BLaER1 treated with 17β-estradiol and CSF1 and Interleukin-3, amounts not matched to agents 10 nM and 100 nM (cell line): ENCODE measurements at regions not wholly inside any gene's neighbourhood (a gene's known extent, or its start where the extent isn't known, plus 50 kb on each side); places are given as distances from the start of the nearest gene placed in this dataset.

Experiments
- H3K27ac ChIP-seq, 11 experiments: shearing (Covaris generic); formaldehyde crosslinking; 2 replicates each; pipeline ENCODE4 v1.8.1; 2022
- H3K27me3 ChIP-seq, 11 experiments: shearing (Covaris generic); formaldehyde crosslinking; 2 replicates each; pipeline ENCODE4 v1.8.1; 2022
- H3K36me3 ChIP-seq, 11 experiments: shearing (Covaris generic); formaldehyde crosslinking; 2 replicates each; pipeline ENCODE4 v1.8.1; 2022
- H3K4me1 ChIP-seq, 10 experiments: shearing (Covaris generic); formaldehyde crosslinking; 2 replicates each; pipeline ENCODE4 v1.8.1; 2022
- H3K4me2 ChIP-seq, 11 experiments: shearing (Covaris generic); formaldehyde crosslinking; 2 replicates each; pipeline ENCODE4 v1.8.1; 2022
- H3K4me3 ChIP-seq, 10 experiments: shearing (Covaris generic); formaldehyde crosslinking; 2 replicates each; pipeline ENCODE4 v1.8.1; 2022
- H3K9ac ChIP-seq, 11 experiments: shearing (Covaris generic); formaldehyde crosslinking; 2 replicates each; pipeline ENCODE4 v1.8.1; 2022
- H3K9me3 ChIP-seq, 11 experiments: shearing (Covaris generic); formaldehyde crosslinking; replicated peaks in 1 of 11; 2 replicates each; pipeline ENCODE4 v1.8.1; 2022
- H4K20me1 ChIP-seq, 11 experiments: shearing (Covaris generic); formaldehyde crosslinking; 2 replicates each; pipeline ENCODE4 v1.8.1; 2022
- Cebpa-rat ChIP-seq, 11 experiments: shearing (Covaris generic); IDR thresholded peaks; 2 replicates each; pipeline ENCODE4 v1.8.1; 2022

DNA sequence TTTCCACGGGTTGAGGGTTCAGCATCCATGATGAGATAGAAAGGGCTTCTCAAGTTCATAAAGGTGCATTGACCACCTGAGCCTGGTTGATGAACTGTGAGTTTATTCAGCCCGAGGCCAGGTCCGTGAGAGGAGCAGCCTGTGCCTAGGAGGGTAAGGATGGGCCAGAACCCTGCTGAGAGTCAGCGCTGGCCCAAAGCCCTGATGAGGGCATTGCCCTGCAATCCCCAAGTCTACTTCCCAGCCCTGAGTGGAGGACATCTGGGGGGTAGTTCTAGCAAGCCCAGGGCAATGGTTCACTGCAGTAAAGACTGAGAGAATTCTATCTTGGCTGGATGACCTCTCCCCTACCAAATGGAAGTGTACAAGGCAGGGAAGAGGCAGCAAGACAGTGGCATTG lies 123.3 kb upstream of the NXT1 start:
- Histone ChIP-seq H3K4me2 (peak overlapping the region in 8 of 11 experiments; percentile 49 to 85 (median 77); a peak in 16 of 22 replicates), H3K4me1 (peaks cover 13 to 98% (median 85%) of the 10 kb centered on the region in 10 experiments), H4K20me1 (no peaks in the 10 kb centered on the region), H3K9ac (peak overlapping the region in 5 of 11 experiments; percentile 5 to 85 (median 82); a peak in 5 of 22 replicates), H3K9me3 (peaks cover 19 to 48% (median 33%) of the 10 kb centered on the region in 11 experiments), H3K36me3 (peaks cover 0 to 25% (median 0%) of the 10 kb centered on the region in 11 experiments; a peak in 5 of 22 replicates), H3K27ac (peak overlapping the region in 9 of 11 experiments; percentile 82 to 98 (median 92); a peak in 18 of 22 replicates), H3K27me3 (no peaks in the 10 kb centered on the region), H3K4me3 (no peak overlapping the region)
- TF ChIP-seq Cebpa-rat (IDR thresholded peaks at IDR 0.05): no peak

DNA sequence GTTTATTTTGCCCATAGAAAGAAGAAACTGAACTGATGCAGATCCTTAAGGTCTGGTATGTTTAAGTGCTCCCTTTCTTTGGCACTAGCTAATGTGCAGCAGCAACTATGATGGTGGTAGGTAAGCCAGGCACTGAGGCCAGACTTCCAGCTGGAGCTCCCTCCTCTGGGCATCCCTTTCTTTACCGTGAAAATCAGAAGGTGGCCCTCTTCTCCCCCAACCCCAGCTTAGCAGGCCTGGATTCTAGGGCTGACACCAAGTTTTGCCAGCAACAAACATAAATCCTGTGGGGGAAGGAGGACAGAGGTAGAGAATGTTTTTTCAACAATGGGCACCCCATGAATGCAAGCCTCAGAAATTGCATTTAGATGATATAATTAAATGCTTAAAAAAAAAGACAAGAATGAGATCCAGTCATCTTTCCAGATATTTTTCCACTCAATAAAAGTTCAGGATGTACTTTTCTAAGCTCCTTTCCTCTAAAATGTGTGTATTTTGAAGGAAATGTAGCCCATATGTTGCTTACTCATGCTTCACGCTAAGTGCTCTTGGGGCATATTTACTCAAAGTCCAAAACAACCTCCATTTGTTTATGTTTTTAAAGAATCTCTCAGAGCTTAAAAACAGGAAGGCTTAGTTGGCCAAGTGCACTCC lies 123.9 kb upstream of the NXT1 start:
- peak overlapping the region in 9 of 11 experiments; percentile 49 to 85 (median 74); a peak in 17 of 22 replicates for H3K4me2 ChIP-seq
- TF ChIP-seq Cebpa-rat (IDR thresholded peaks at IDR 0.05): no peak
- H4K20me1 ChIP-seq: no peaks in the 10 kb centered on the region
- H3K4me3 ChIP-seq: no peak overlapping the region
- H3K27me3 ChIP-seq: no peaks in the 10 kb centered on the region
- H3K27ac ChIP-seq: peak overlapping the region in 10 of 11 experiments; percentile 72 to 98 (median 91); a peak in 20 of 22 replicates
- peaks cover 0 to 23% (median 0%) of the 10 kb centered on the region in 11 experiments; a peak in 6 of 22 replicates for H3K36me3 ChIP-seq
- peak overlapping the region in 8 of 11 experiments; percentile 67 to 85 (median 78); a peak in 12 of 22 replicates for H3K9ac ChIP-seq
- H3K4me1 ChIP-seq: peaks cover 13 to 95% (median 83%) of the 10 kb centered on the region in 10 experiments
- H3K9me3 ChIP-seq: peaks cover 19 to 48% (median 31%) of the 10 kb centered on the region in 11 experiments

DNA sequence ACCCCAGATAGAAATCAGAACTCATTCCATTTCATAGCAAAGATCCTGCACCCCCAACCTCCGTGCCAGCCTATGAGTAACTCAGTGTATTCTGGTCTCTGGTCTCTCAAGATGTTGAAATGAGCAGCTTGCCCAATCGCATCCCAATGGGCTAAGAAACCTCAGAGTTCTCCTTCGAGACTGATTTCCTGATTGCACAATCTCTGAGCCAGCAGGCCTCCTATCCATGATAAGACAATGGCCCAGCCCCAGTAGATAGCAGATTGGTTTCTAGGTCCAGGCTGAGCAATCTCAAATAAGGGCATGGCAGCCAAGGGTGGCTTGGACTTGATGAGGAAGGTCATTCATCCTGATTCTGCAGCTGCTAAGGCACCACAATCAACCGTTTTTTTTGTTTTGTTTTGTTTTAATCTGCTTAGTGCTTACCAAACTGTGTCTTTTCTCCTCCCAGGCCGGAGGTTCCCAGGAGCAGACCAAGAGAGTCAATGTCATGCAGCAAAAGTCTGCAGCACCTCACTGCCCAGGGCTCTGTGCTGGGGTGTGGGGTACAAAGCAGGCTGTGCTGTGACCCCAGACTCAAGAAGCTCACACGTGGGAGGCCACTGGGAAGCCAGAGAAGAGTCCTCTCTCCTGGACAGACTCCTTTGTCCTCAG lies 125.1 kb upstream of the NXT1 start:
- Histone ChIP-seq H3K27ac (peak overlapping the region; percentile 67 to 98 (median 90); a peak in 21 of 22 replicates), H3K27me3 (no peaks in the 10 kb centered on the region), H3K4me1 (peaks cover 5 to 83% (median 71%) of the 10 kb centered on the region in 10 experiments; a peak in 18 of 20 replicates), H3K4me3 (peak overlapping the region in 3 of 10 experiments; percentile 16 to 41 (median 21); a peak in 4 of 20 replicates), H4K20me1 (no peaks in the 10 kb centered on the region), H3K4me2 (peak overlapping the region; percentile 18 to 85 (median 73); a peak in 21 of 22 replicates), H3K9me3 (peaks cover 26 to 51% (median 38%) of the 10 kb centered on the region in 11 experiments), H3K36me3 (peaks cover 0 to 22% (median 0%) of the 10 kb centered on the region in 11 experiments; a peak in 7 of 22 replicates), H3K9ac (peak overlapping the region in 10 of 11 experiments; percentile 27 to 85 (median 75); a peak in 20 of 22 replicates)
- peak; percentile 97 to 100 (median 100) for TF ChIP-seq Cebpa-rat (IDR thresholded peaks at IDR 0.05)

- H3K9me3 ChIP-seq: peaks cover 26 to 58% (median 43%) of the 10 kb centered on the region in 11 experiments
- H3K4me2 ChIP-seq: peak overlapping the region; percentile 5 to 85 (median 73); a peak in 19 of 22 replicates
- no peaks in the 10 kb centered on the region for H4K20me1 ChIP-seq
- no peak for TF ChIP-seq Cebpa-rat (IDR thresholded peaks at IDR 0.05)
- H3K9ac ChIP-seq: peak overlapping the region in 9 of 11 experiments; percentile 58 to 85 (median 76); a peak in 18 of 22 replicates
- H3K27ac ChIP-seq: peak overlapping the region; percentile 67 to 98 (median 90)
- peaks cover 5 to 76% (median 69%) of the 10 kb centered on the region in 10 experiments; a peak in 18 of 20 replicates for H3K4me1 ChIP-seq
- H3K4me3 ChIP-seq: peak overlapping the region in 3 of 10 experiments; percentile 16 to 41 (median 21); a peak in 4 of 20 replicates
- H3K27me3 ChIP-seq: no peaks in the 10 kb centered on the region
- H3K36me3 ChIP-seq: peaks cover 0 to 22% (median 0%) of the 10 kb centered on the region in 11 experiments; a peak in 7 of 22 replicates
Observed at GRCh38 chr20:23224806-23225205, 125.8 kb upstream of the NXT1 start.

DNA sequence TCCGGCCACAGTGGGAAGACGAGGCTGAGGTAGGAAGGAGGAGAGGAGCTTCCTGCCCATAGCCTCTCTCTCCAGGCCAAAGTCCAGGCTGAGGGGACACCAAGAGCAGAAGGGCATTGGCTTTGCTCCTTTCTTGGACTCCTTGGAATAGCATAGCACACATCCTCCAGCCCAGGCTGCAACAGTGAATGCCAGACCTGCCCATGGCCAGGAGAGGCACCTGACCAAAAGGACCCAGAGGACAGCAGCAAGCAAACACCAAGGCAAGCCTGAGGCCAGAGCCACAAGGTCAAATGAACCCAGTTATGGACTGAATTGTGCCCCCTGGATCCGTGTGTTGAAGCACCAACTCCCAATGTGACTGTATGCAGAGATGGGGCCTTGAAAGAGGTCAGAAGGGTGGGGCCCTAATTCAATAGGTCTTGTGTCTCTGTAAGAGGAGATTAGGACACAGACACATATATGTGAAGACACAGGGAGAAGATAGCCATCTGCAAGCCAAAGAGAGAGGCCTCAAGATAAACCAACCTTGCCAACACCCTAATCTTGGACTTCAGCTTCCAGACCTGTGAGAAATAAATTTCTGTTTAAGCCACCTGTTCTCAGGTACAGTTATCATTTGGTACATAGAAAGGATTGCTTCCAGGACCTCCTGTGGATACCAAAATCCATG lies 126.5 kb upstream of the NXT1 start:
- no peaks in the 10 kb centered on the region for H4K20me1 ChIP-seq
- peak overlapping the region in 10 of 11 experiments; percentile 72 to 98 (median 91); a peak in 21 of 22 replicates for H3K27ac ChIP-seq
- H3K9me3 ChIP-seq: peaks cover 26 to 66% (median 51%) of the 10 kb centered on the region in 11 experiments
- H3K4me2 ChIP-seq: peak overlapping the region in 8 of 11 experiments; percentile 34 to 85 (median 76); a peak in 14 of 22 replicates
- H3K27me3 ChIP-seq: no peaks in the 10 kb centered on the region
- H3K4me1 ChIP-seq: peaks cover 5 to 69% (median 64%) of the 10 kb centered on the region in 10 experiments; a peak in 18 of 20 replicates
- TF ChIP-seq Cebpa-rat (IDR thresholded peaks at IDR 0.05): no peak
- H3K36me3 ChIP-seq: peaks cover 0 to 22% (median 0%) of the 10 kb centered on the region in 11 experiments; a peak in 7 of 22 replicates
- H3K4me3 ChIP-seq: peak overlapping the region in 2 of 10 experiments; percentile 20 to 21; a peak in 2 of 20 replicates
- H3K9ac ChIP-seq: peak overlapping the region in 7 of 11 experiments; percentile 1 to 85 (median 79); a peak in 11 of 22 replicates

DNA sequence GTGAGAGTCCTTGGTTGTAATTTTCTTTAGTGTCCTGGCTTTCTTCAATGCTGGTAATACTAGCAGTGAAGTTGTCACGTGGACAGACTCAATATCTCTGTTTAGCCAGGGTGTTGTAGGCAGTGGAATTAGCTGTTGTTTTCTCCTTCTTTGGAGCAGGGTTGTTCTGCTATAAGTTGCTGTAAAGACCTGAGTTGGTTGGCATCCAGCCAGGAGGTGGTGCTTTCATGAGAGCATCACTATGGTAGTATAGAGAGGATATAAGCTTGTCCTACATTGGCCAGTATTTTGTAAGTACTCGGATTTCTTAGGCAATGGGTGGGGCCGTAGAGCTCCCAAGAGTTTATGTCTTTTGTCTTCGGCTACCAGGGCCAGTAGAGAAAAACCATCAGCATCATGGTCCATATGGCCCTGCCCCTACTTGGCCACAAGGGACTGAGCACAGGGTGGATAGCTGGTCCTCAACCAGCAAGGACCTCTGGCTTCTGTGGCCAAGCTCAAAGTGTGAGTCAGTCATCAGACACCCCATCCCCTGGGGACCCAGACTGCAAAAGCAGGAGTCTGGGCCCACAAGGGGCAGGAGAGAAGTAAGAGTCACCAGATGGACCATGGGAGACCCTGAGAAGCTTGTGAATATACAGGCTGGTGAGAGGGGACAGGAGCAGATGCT lies 127.9 kb upstream of the NXT1 start:
- TF ChIP-seq Cebpa-rat (IDR thresholded peaks at IDR 0.05): no peak
- Histone ChIP-seq H3K4me2 (peak overlapping the region in 6 of 11 experiments; percentile 25 to 85 (median 70); a peak in 8 of 22 replicates), H3K9me3 (peaks cover 35 to 79% (median 64%) of the 10 kb centered on the region in 11 experiments), H3K27ac (peak overlapping the region in 10 of 11 experiments; percentile 29 to 98 (median 91); a peak in 18 of 22 replicates), H4K20me1 (no peaks in the 10 kb centered on the region), H3K9ac (peak overlapping the region in 5 of 11 experiments; percentile 6 to 85 (median 22); a peak in 5 of 22 replicates), H3K4me1 (peaks cover 5 to 55% (median 53%) of the 10 kb centered on the region in 10 experiments; a peak in 18 of 20 replicates), H3K4me3 (peak overlapping the region in 3 of 10 experiments; percentile 2 to 47 (median 12); a peak in 5 of 20 replicates), H3K36me3 (peaks cover 0 to 22% (median 0%) of the 10 kb centered on the region in 11 experiments; a peak in 7 of 22 replicates), H3K27me3 (no peaks in the 10 kb centered on the region)

GRCh38 chr20:23217023-23217422 lies 130.9 kb upstream of the CD93 start:
- Histone ChIP-seq H4K20me1 (no peaks in the 10 kb centered on the region), H3K4me2 (peak overlapping the region in 6 of 11 experiments; percentile 26 to 41 (median 34); a peak in 6 of 22 replicates), H3K9ac (no peak overlapping the region), H3K9me3 (peaks cover 20 to 46% (median 43%) of the 10 kb centered on the region in 11 experiments), H3K27ac (no peak overlapping the region), H3K36me3 (peaks cover 0 to 7% (median 0%) of the 10 kb centered on the region in 11 experiments; a peak in 5 of 22 replicates), H3K27me3 (no peaks in the 10 kb centered on the region), H3K4me3 (no peak overlapping the region), H3K4me1 (peaks cover 0 to 7% (median 6%) of the 10 kb centered on the region in 10 experiments; a peak in 9 of 20 replicates)
- TF ChIP-seq Cebpa-rat (IDR thresholded peaks at IDR 0.05): no peak
